Neural cell (in vitro differentiated cells): ENCODE measurements at regions not wholly inside any gene's neighbourhood (a gene's known extent, or its start where the extent isn't known, plus 50 kb on each side); places are given as distances from the start of the nearest gene placed in this dataset.
A peak's percentile ranks its signal among the peaks of the same experiment; 100 is the strongest.

Source experiments
- H2AFZ ChIP-seq: fragments of 200-600, 300-800 bp; sonication (generic), shearing (Covaris generic); 2 replicates; pipeline ENCODE4 v1.6.0; 2014; ENCODE audit warnings: low read depth, mild to moderate bottlenecking, antibody characterized with exemption, low read length, moderate library complexity
- H3F3A ChIP-seq: fragments of 200-600 bp; shearing (Covaris generic); 2 replicates; pipeline ENCODE4 v1.6.1; 2016; ENCODE audit warnings: mild to moderate bottlenecking, moderate library complexity, mixed read lengths, antibody characterized with exemption, low read length; ENCODE audit not compliant: insufficient read depth, poor library complexity, severe bottlenecking
- H3K27ac ChIP-seq: fragments of 200-600, 300-800 bp; sonication (generic), shearing (Covaris generic); 2 replicates; pipeline ENCODE4 v1.5.1; 2014; ENCODE audit warnings: mild to moderate bottlenecking, low read length, moderate library complexity
- H3K27me3 ChIP-seq: fragments of 300-800, 200-600 bp; sonication (generic), shearing (Covaris generic); 2 replicates; pipeline ENCODE4 v1.6.0; 2014; ENCODE audit warnings: mild to moderate bottlenecking, low read depth, low read length, moderate library complexity; ENCODE audit not compliant: insufficient read depth
- H3K36me3 ChIP-seq: fragments of 300-800, 200-600 bp; sonication (generic), shearing (Covaris generic); 2 replicates; pipeline ENCODE4 v1.5.1; 2014; ENCODE audit warnings: mild to moderate bottlenecking, antibody characterized with exemption, low read length, moderate library complexity; ENCODE audit not compliant: insufficient read depth
- H3K4me2 ChIP-seq: fragments of 300-800, 200-600 bp; sonication (generic), shearing (Covaris generic); 2 replicates; pipeline ENCODE4 v1.6.0; 2014; ENCODE audit warnings: mild to moderate bottlenecking, low read length
- H3K4me3 ChIP-seq: fragments of 300-800, 200-600 bp; sonication (generic), shearing (Covaris generic); 2 replicates; pipeline ENCODE4 v1.5.1; 2014; ENCODE audit warnings: mild to moderate bottlenecking, low read length, moderate library complexity
- H3K79me2 ChIP-seq: fragments of 200-600 bp; shearing (Covaris generic); replicated peaks from 2 replicates; pipeline ENCODE4 v1.6.0; 2014; ENCODE audit warnings: mild to moderate bottlenecking, low read length, moderate library complexity; ENCODE audit not compliant: insufficient read depth
- H3K9ac ChIP-seq: fragments of 300-800, 200-600 bp; sonication (generic), shearing (Covaris generic); 2 replicates; pipeline ENCODE4 v1.6.1; 2016; ENCODE audit warnings: mild to moderate bottlenecking, low read length, mixed read lengths
- H3K9me2 ChIP-seq: fragments of 200-600 bp; shearing (Covaris generic); 2 replicates; pipeline ENCODE4 v1.6.1; 2016; ENCODE audit warnings: mild to moderate bottlenecking, low read length, mixed read lengths; ENCODE audit not compliant: insufficient read depth
- H3K9me3 ChIP-seq: fragments of 200-600, 300-800 bp; sonication (generic), shearing (Covaris generic); 2 replicates; pipeline ENCODE4 v1.6.1; 2016; ENCODE audit warnings: mild to moderate bottlenecking, mixed run types, low read length, moderate library complexity, mixed read lengths
- H4K20me1 ChIP-seq: fragments of 200-600 bp; shearing (Covaris generic); 2 replicates; pipeline ENCODE4 v1.6.1; 2016; ENCODE audit warnings: mild to moderate bottlenecking, mixed run types; ENCODE audit not compliant: insufficient read depth
- EP300 ChIP-seq: fragments of 450-650 bp; conservative IDR thresholded peaks from 2 replicates; pipeline ENCODE4 v1.6.1; 2014; ENCODE audit warnings: antibody characterized with exemption, mild to moderate bottlenecking, moderate library complexity; ENCODE audit not compliant: poor library complexity, severe bottlenecking
- EZH2 ChIP-seq: fragments of 200-600, 300-800 bp; shearing (Covaris generic), sonication (generic); IDR thresholded peaks from 2 replicates; pipeline ENCODE4 v1.6.1; 2014; ENCODE audit warnings: antibody characterized with exemption, low read length, borderline replicate concordance, mild to moderate bottlenecking; ENCODE audit not compliant: insufficient read depth, poor library complexity, severe bottlenecking
- MXI1 ChIP-seq: fragments of 450-650 bp; conservative IDR thresholded peaks from 2 replicates; pipeline ENCODE4 v1.6.1; 2014; ENCODE audit warnings: antibody characterized with exemption, mild to moderate bottlenecking; ENCODE audit not compliant: poor library complexity, severe bottlenecking
- POLR2AphosphoS5 ChIP-seq: IDR thresholded peaks from 2 replicates; pipeline ENCODE4 v1.6.1; 2012
- RAD21 ChIP-seq: fragments of 450-650 bp; conservative IDR thresholded peaks from 2 replicates; pipeline ENCODE4 v1.6.1; 2014; ENCODE audit warnings: antibody characterized with exemption, mild to moderate bottlenecking, moderate library complexity
- REST ChIP-seq: IDR thresholded peaks from 2 replicates; pipeline ENCODE4 v1.6.1; 2012; ENCODE audit warnings: borderline replicate concordance
- SMC3 ChIP-seq: fragments of 450-650 bp; conservative IDR thresholded peaks from 2 replicates; pipeline ENCODE4 v1.6.1; 2014; ENCODE audit warnings: antibody characterized with exemption, mild to moderate bottlenecking, moderate library complexity; ENCODE audit not compliant: poor library complexity
- TAF1 ChIP-seq: IDR thresholded peaks from 2 replicates; pipeline ENCODE4 v1.6.1; 2012; ENCODE audit warnings: low read depth
- TF ChIP-seq, protein P1 (sequence below): fragments of 450-650 bp; IDR thresholded peaks from 2 replicates; pipeline ENCODE4 v1.5.1; 2014; ENCODE audit warnings: antibody characterized with exemption, mild to moderate bottlenecking, moderate library complexity; ENCODE audit not compliant: poor library complexity, severe bottlenecking

DNA sequence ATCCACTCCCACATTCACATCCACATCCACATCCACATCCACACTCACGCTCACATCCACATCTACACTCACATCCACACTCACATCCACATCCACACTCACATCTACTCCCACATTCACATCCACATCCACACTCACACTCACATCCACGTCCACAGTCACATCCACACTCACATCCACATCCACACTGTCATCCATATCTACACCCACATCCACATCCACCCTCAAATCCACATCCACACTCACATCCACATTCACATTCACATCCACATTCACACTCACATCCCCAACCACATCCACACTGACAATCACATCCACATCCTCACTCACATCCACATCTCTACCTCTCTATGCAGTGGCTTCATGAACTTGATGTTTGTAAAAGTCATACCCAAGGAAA lies 190.5 kb downstream of the IRX1 start:
- Histone ChIP-seq H3K9me2 (no peaks in the 10 kb centered on the region), H3F3A (no peaks in the 10 kb centered on the region), H3K36me3 (no peaks in the 10 kb centered on the region), H3K27me3 (no peaks in the 10 kb centered on the region), H3K9me3 (no peaks in the 10 kb centered on the region), H2AFZ (no peak overlapping the region), H4K20me1 (no peaks in the 10 kb centered on the region), H3K4me3 (no peak overlapping the region), H3K27ac (no peak overlapping the region), H3K9ac (no peak overlapping the region), H3K4me2 (no peak overlapping the region), H3K79me2 (no peaks in the 10 kb centered on the region)
- TF ChIP-seq TAF1 (no peak), REST (no peak), SMC3 (no peak), POLR2AphosphoS5 (no peak), MXI1 (no peak), EP300 (no peak), EZH2 (no peak), RAD21 (no peak)
- TF ChIP-seq, protein P1, sequence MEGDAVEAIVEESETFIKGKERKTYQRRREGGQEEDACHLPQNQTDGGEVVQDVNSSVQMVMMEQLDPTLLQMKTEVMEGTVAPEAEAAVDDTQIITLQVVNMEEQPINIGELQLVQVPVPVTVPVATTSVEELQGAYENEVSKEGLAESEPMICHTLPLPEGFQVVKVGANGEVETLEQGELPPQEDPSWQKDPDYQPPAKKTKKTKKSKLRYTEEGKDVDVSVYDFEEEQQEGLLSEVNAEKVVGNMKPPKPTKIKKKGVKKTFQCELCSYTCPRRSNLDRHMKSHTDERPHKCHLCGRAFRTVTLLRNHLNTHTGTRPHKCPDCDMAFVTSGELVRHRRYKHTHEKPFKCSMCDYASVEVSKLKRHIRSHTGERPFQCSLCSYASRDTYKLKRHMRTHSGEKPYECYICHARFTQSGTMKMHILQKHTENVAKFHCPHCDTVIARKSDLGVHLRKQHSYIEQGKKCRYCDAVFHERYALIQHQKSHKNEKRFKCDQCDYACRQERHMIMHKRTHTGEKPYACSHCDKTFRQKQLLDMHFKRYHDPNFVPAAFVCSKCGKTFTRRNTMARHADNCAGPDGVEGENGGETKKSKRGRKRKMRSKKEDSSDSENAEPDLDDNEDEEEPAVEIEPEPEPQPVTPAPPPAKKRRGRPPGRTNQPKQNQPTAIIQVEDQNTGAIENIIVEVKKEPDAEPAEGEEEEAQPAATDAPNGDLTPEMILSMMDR = no peak

DNA sequence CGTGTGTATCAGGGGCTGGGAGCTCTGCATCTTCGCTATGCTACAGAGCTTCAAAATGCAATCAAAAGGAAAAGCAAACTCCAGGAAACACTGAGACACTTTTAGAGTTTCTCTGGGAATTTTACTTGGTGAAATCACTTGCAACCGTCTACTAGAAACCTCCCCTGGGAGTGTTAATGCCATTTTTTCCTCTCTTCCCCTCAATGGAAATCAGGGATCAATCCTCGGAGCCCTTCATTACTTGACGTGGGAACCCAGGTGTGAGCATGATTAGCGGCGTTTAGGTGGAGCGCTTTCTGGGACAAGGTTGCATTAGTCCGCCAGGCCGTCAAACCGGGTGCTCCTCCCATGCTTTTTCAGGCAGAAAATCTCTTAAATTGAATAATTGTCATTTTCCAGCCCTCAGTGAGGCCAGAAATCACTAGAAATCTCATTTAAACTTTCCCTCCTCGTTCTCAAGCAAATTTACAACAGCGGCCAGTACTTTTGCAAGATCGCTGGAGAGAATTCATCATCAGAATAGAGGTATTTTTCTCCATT lies 191.3 kb downstream of the IRX1 start:
- H3K27ac ChIP-seq = peak overlapping the region; percentile 14
- no peak overlapping the region for H3K9ac ChIP-seq
- no peaks in the 10 kb centered on the region for H3F3A ChIP-seq
- no peaks in the 10 kb centered on the region for H3K79me2 ChIP-seq
- no peaks in the 10 kb centered on the region for H4K20me1 ChIP-seq
- H3K27me3 ChIP-seq = no peaks in the 10 kb centered on the region
- no peak overlapping the region for H2AFZ ChIP-seq
- no peaks in the 10 kb centered on the region for H3K9me2 ChIP-seq
- H3K4me2 ChIP-seq = no peak overlapping the region
- H3K9me3 ChIP-seq = no peaks in the 10 kb centered on the region
- H3K4me3 ChIP-seq = peak overlapping the region; percentile 31
- H3K36me3 ChIP-seq = no peaks in the 10 kb centered on the region
- TF ChIP-seq SMC3 = no peak
- no peak for TF ChIP-seq REST
- TF ChIP-seq MXI1 = no peak
- TF ChIP-seq POLR2AphosphoS5 = no peak
- TF ChIP-seq TAF1 = no peak
- no peak for TF ChIP-seq RAD21
- TF ChIP-seq, protein P1 = no peak
- no peak for TF ChIP-seq EP300
- TF ChIP-seq EZH2 = no peak
